A549 (cell line): ENCODE measurements at regions not wholly inside any gene's neighbourhood (a gene's known extent, or its start where the extent isn't known, plus 50 kb on each side); places are given as distances from the start of the nearest gene placed in this dataset.
"Not testable (repeated sequence)": the region's sequence is repeated elsewhere in the genome, so short reads cannot be mapped to it uniquely, and the experiment has no call there.

Source experiments
- ATAC-seq, 2 experiments: fragments of 200-7000 bp in 1 of 2; fragments of >200 bp in 1 of 2; cut with Nextera tagmentation in 1 of 2; cut with Tn5 transposase in 1 of 2; 3 replicates each; pipeline versions ENCODE4 v1.8.0 to v1.9.1; 2018 to 2020; ENCODE audit warnings: mild to moderate bottlenecking in 1 of 2, moderate library complexity in 1 of 2
- CTCF ChIA-PET: fragments of 300-600 bp; sonication (Branson Sonifier 250); formaldehyde crosslinking; extraction: SDS; loops from one replicate; lab custom pipeline; 2021; ENCODE audit warnings: antibody characterized with exemption, inconsistent platforms; lab: Yijun Ruan, JAX
- POLR2A ChIA-PET: fragments of 350-600 bp; formaldehyde crosslinking; extraction: SDS; loops from one replicate; lab custom pipeline; 2021; ENCODE audit warnings: antibody characterized with exemption, inconsistent platforms; lab: Yijun Ruan, JAX
- DNase-seq, 2 experiments: peaks; one replicate each; pipeline versions ENCODE4 v3.0.0 to v3.0.0-alpha.2; 2011 to 2016; ENCODE audit warnings: low read depth in 1 of 2, low spot score in 1 of 2
- FAIRE-seq: peaks from 2 replicates; lab custom pipeline; 2011; peaks lifted over from hg19 to GRCh38; lab: Jason Lieb, UNC
- H3K27ac ChIP-seq, 2 experiments: fragments of >200 bp; sonication (Bioruptor Twin); formaldehyde crosslinking; 3 replicates each; pipeline ENCODE4 v1.5.1; 2016 to 2017
- H3K4me1 ChIP-seq: fragments of >200 bp; sonication (Bioruptor Twin); formaldehyde crosslinking; 3 replicates; pipeline ENCODE4 v1.6.1; 2016
- H3K4me2 ChIP-seq: fragments of >200 bp; sonication (Bioruptor Twin); formaldehyde crosslinking; 3 replicates; pipeline ENCODE4 v1.6.1; 2016
- H3K4me3 ChIP-seq: fragments of >200 bp; sonication (Bioruptor Twin); formaldehyde crosslinking; 3 replicates; pipeline ENCODE4 v1.5.1; 2016
- H3K9me3 ChIP-seq: fragments of >200 bp; sonication (Bioruptor Twin); formaldehyde crosslinking; 3 replicates; pipeline ENCODE4 v1.6.1; 2016
- WGBS: methylation state at CpG from one replicate; pipeline ENCODE4 v1.1.6; 2017; ENCODE audit errors: missing lambda C conversion rate; 5-methylcytosine and 5-hydroxymethylcytosine counted together
- small RNA-seq, 6 experiments: library from RNA; depleted of rRNA; stranded (forward); fragments of <200 nt; gene quantifications; one replicate each; pipeline ENCODE3, GENCODE V24; 2012

- H3K4me3 ChIP-seq, ATAC-seq, CTCF ChIA-PET, POLR2A ChIA-PET, H3K27ac ChIP-seq, H3K4me1 ChIP-seq, DNase-seq, H3K4me2 ChIP-seq, FAIRE-seq, H3K9me3 ChIP-seq: not testable (repeated sequence)
- 83% methylated on average over 1 of the region's 1 CpG for WGBS
Measured at GRCh38 chr7:65069476-65069875, 63.0 kb upstream of the ERV3-1 start.

- FAIRE-seq, ATAC-seq, H3K4me2 ChIP-seq, H3K27ac ChIP-seq, H3K4me3 ChIP-seq, CTCF ChIA-PET, H3K9me3 ChIP-seq, H3K4me1 ChIP-seq, DNase-seq, POLR2A ChIA-PET: not testable (repeated sequence)
- WGBS = 94% methylated on average over 2 of the region's 2 CpGs
Measured at GRCh38 chr7:65062566-65062965, 56.1 kb upstream of the ERV3-1 start.

- CTCF ChIA-PET, H3K9me3 ChIP-seq, H3K4me3 ChIP-seq, FAIRE-seq, POLR2A ChIA-PET, ATAC-seq, H3K4me2 ChIP-seq, H3K4me1 ChIP-seq, DNase-seq, H3K27ac ChIP-seq: not testable (repeated sequence)
- WGBS = 95% methylated on average over 1 of the region's 1 CpG
Measured at GRCh38 chr7:65059247-65059646, 52.8 kb upstream of the ERV3-1 start.

Small RNAs in the stretch of these regions (small RNA-seq; reads per million reads assigned to genes)
- gene AC104073.1 = 0 reads per million in 6 experiments
- gene SNORA15B-1 = 0 reads per million in 6 experiments
- 0 reads per million in 6 experiments for gene SNORA22C
